Nephron progenitor cell (in vitro differentiated cells): ENCODE measurements at regions not wholly inside any gene's neighbourhood (a gene's known extent, or its start where the extent isn't known, plus 50 kb on each side); places are given as distances from the start of the nearest gene placed in this dataset.

Source experiments
- DNase-seq: peaks from one replicate; pipeline ENCODE4 v3.0.0; 2021
- H3K27ac Mint-ChIP-seq: 2 replicates; pipeline ENCODE4 v1.8.0; 2021; ENCODE audit warnings: mild to moderate bottlenecking, moderate library complexity, mixed read lengths
- H3K27me3 Mint-ChIP-seq: 2 replicates; pipeline ENCODE4 v1.8.0; 2021; ENCODE audit warnings: mild to moderate bottlenecking, low read depth, mixed read lengths; ENCODE audit not compliant: poor library complexity
- H3K36me3 Mint-ChIP-seq: 2 replicates; pipeline ENCODE4 v1.8.0; 2021; ENCODE audit warnings: low read depth, mixed read lengths
- H3K4me1 Mint-ChIP-seq: 2 replicates; pipeline ENCODE4 v1.8.0; 2021; ENCODE audit warnings: mixed read lengths
- H3K4me3 Mint-ChIP-seq: 2 replicates; pipeline ENCODE4 v1.8.0; 2021; ENCODE audit warnings: mild to moderate bottlenecking, moderate library complexity, mixed read lengths
- H3K9me3 Mint-ChIP-seq: 2 replicates; pipeline ENCODE4 v1.8.0; 2021; ENCODE audit warnings: mild to moderate bottlenecking, moderate library complexity, mixed read lengths
- TF ChIP-seq, protein P1 (sequence below): fragments of 200-600 bp; sonication (generic); IDR thresholded peaks from 2 replicates; pipeline ENCODE4 v1.5.0; 2021; ENCODE audit warnings: antibody characterized with exemption

DNA sequence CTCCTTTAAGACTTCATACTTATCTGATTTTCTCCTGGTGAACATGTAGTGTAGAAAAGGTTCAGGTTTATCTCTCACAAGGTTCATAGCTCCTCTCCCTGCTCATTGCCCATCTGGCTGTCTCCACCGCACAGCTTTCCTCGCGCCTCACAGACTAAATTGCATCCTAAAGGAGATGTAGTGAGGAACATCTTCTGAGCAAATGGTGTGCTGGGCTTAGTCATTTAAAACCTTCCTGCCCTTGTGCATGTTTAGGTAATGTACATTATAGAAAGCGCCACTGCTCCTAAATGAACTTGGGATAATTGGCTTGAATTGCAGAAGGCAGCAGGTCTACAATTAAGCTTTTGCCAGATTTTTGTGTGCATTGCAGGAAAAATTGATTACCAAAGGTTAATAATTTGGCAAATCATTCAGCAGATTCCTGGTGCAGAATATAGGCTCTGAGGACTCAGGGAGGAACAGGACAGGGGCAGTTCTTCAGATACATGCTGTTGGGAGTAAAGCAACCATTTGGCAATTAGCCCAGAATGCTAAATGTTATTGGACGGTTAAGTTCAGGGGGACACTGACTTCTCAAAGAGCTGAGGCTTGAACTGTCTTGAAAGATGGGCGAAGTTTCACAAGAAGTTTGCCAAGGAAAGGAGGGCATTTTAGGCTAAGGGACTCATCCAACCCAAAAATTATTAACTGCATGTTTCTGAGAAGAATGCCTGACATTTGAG lies 108.4 kb upstream of the CLDN10 start:
- no peak overlapping the region for H3K27ac Mint-ChIP-seq
- H3K4me1 Mint-ChIP-seq: peaks cover 9% of the 10 kb centered on the region
- no peak overlapping the region for H3K4me3 Mint-ChIP-seq
- no peaks in the 10 kb centered on the region for H3K36me3 Mint-ChIP-seq
- no peak for DNase-seq
- TF ChIP-seq, protein P1, sequence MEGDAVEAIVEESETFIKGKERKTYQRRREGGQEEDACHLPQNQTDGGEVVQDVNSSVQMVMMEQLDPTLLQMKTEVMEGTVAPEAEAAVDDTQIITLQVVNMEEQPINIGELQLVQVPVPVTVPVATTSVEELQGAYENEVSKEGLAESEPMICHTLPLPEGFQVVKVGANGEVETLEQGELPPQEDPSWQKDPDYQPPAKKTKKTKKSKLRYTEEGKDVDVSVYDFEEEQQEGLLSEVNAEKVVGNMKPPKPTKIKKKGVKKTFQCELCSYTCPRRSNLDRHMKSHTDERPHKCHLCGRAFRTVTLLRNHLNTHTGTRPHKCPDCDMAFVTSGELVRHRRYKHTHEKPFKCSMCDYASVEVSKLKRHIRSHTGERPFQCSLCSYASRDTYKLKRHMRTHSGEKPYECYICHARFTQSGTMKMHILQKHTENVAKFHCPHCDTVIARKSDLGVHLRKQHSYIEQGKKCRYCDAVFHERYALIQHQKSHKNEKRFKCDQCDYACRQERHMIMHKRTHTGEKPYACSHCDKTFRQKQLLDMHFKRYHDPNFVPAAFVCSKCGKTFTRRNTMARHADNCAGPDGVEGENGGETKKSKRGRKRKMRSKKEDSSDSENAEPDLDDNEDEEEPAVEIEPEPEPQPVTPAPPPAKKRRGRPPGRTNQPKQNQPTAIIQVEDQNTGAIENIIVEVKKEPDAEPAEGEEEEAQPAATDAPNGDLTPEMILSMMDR: no peak
- H3K9me3 Mint-ChIP-seq: no peaks in the 10 kb centered on the region
- peaks cover 3% of the 10 kb centered on the region for H3K27me3 Mint-ChIP-seq

DNA sequence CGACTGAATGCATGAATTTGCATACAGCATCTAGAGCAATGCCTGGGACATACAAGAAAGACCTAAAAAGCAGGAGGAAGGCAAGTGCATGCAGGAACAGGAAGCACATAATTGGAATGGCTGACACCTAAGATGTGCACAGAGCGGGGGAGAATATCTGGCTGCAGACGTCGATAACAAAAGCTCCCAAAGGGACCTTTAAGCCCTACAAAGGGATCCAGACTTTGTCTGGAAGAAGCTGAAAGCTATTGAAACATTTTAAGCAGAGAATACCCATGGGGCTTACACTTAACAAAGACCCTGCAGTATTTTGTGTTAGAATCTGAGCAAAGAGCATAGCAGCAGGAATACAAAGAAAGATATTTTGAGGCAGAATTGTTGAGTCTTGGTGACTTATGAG lies 107.4 kb upstream of the CLDN10 start:
- Mint-ChIP-seq H3K27ac (no peak overlapping the region), H3K27me3 (peaks cover 3% of the 10 kb centered on the region), H3K4me1 (peaks cover 9% of the 10 kb centered on the region), H3K4me3 (no peak overlapping the region), H3K9me3 (no peaks in the 10 kb centered on the region), H3K36me3 (no peaks in the 10 kb centered on the region)
- no peak for DNase-seq
- TF ChIP-seq, protein P1: no peak

DNA sequence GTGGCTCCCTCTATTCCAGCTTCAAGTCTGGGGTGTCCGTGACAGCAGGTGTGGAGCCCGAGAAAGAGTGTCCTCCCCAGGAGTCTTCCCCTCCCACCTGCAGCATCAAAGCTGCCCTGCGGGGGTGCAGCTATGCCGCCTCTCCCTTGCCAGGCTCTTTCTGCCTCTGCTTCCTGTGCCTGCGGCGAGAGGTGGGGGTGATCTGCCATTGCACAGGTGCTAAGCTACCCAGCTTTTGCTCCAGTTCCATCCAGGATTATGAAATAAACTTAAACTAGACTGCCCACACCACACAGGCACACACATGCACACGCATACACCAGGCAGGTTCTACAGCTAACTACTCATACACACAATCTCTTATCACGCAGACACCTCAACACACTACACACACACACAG lies 104.7 kb upstream of the CLDN10 start:
- H3K4me1 Mint-ChIP-seq: peaks cover 9% of the 10 kb centered on the region
- peaks cover 3% of the 10 kb centered on the region for H3K27me3 Mint-ChIP-seq
- no peaks in the 10 kb centered on the region for H3K36me3 Mint-ChIP-seq
- no peak overlapping the region for H3K27ac Mint-ChIP-seq
- no peak for DNase-seq
- no peaks in the 10 kb centered on the region for H3K9me3 Mint-ChIP-seq
- TF ChIP-seq, protein P1: no peak
- H3K4me3 Mint-ChIP-seq: no peak overlapping the region

DNA sequence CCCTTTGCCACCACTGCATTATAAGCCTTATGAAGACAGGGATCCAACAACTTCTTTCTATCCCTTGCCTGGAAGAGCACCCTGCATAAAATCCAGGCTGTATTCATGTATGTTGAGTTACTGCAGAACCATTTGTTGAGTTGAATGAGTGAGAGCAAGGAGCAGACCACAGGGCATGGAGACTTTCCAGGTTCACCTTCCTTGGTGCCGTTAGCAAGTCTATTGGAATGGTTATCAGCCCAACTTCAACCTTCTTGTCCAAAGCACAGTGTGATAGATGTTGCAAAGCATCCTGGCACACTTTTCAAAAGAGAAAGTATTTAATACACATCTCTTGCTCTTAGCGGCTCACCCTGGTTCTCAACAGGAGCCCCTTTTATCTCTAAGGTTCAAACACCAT lies 100.9 kb upstream of the CLDN10 start:
- H3K9me3 Mint-ChIP-seq: no peaks in the 10 kb centered on the region
- H3K4me1 Mint-ChIP-seq: no peaks in the 10 kb centered on the region
- H3K36me3 Mint-ChIP-seq: no peaks in the 10 kb centered on the region
- H3K4me3 Mint-ChIP-seq: no peak overlapping the region
- H3K27ac Mint-ChIP-seq: no peak overlapping the region
- no peak for DNase-seq
- TF ChIP-seq, protein P1: no peak
- peaks cover 12% of the 10 kb centered on the region for H3K27me3 Mint-ChIP-seq

- Mint-ChIP-seq H3K36me3 (no peaks in the 10 kb centered on the region), H3K9me3 (no peaks in the 10 kb centered on the region), H3K27ac (no peak overlapping the region), H3K27me3 (peaks cover 12% of the 10 kb centered on the region), H3K4me3 (no peak overlapping the region), H3K4me1 (no peaks in the 10 kb centered on the region)
- DNase-seq: no peak
- TF ChIP-seq, protein P1: no peak
Measured at GRCh38 chr13:95452375-95452774, 100.1 kb upstream of the CLDN10 start.

DNA sequence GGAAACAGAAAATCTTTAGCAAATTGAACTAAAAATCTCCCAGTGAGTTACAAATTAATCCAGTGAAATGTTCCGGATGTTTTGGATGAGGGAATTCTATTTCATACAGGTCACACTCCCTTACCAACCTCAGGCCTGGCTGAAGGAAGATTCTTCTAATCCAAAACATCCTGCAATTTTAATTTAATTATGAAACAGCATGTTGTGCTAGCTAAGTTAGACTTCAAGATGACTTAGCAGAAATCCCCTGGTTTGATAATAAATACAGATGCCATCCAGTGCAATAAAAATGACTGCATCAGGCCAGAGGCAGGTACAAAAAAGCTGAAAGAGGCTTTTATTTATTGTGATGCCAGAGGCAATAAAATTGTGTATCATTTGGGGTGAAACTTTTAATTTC lies 96.7 kb upstream of the CLDN10 start:
- Mint-ChIP-seq H3K9me3 (peaks cover 27% of the 10 kb centered on the region), H3K36me3 (peaks cover 7% of the 10 kb centered on the region), H3K27me3 (peaks cover 18% of the 10 kb centered on the region), H3K27ac (no peak overlapping the region), H3K4me3 (no peak overlapping the region), H3K4me1 (no peaks in the 10 kb centered on the region)
- no peak for DNase-seq
- TF ChIP-seq, protein P1: no peak
